ENCODE measurements at regions not wholly inside any gene's neighbourhood (a gene's known extent, or its start where the extent isn't known, plus 50 kb on each side); places are given as distances from the start of the nearest gene placed in this dataset.

GRCh38 chr13:100895651-100896050 is 221.1 kb upstream of the TMTC4 start:
- no peaks in the 10 kb centered on the region for H3K27me3 Mint-ChIP-seq

DNA sequence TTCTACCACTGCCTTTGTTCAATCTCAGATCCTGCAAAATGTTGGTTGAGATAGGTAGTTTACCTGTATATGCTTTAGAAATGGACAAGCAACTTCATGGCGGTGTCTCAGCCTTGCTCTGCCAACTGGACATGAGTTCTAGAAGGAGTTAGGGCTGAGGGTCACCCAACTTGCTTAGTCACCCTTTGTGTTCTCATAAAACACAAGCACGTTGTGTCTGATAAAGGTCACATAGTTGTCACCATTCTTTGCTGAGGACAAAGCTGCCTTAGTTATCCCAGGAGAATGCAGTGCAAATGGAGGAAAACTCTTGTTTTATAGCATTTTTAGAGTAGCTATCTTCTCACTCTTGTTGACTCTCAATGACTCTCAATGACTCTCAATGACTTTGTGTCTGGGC is 218.4 kb upstream of the TMTC4 start:
- no peak overlapping the region for H3K4me3 Mint-ChIP-seq
- peaks cover 3% of the 10 kb centered on the region for H3K9me3 Mint-ChIP-seq (ENCODE audit: low read depth)
- no peaks in the 10 kb centered on the region for H3K36me3 Mint-ChIP-seq
- H3K4me1 Mint-ChIP-seq (ENCODE audit: low read depth) = no peaks in the 10 kb centered on the region
- peaks cover 4% of the 10 kb centered on the region for H3K27me3 Mint-ChIP-seq
- no peak overlapping the region for H3K27ac Mint-ChIP-seq

More at GRCh38 chr13:100895651-100896050, 221.1 kb upstream of the TMTC4 start:
- no peaks in the 10 kb centered on the region for H3K9me3 Mint-ChIP-seq (ENCODE audit: low read depth)
- no peaks in the 10 kb centered on the region for H3K36me3 Mint-ChIP-seq
- no peaks in the 10 kb centered on the region for H3K4me1 Mint-ChIP-seq (ENCODE audit: low read depth)
- no peak overlapping the region for H3K4me3 Mint-ChIP-seq
- no peak overlapping the region for H3K27ac Mint-ChIP-seq

GRCh38 chr13:100890645-100891044 is 216.1 kb upstream of the TMTC4 start:
- Mint-ChIP-seq H3K9me3 (ENCODE audit: low read depth) (peaks cover 3% of the 10 kb centered on the region), H3K4me3 (no peak overlapping the region), H3K4me1 (ENCODE audit: low read depth) (no peaks in the 10 kb centered on the region), H3K36me3 (no peaks in the 10 kb centered on the region), H3K27ac (no peak overlapping the region), H3K27me3 (peaks cover 10% of the 10 kb centered on the region)

- Mint-ChIP-seq H3K9me3 (ENCODE audit: low read depth) (peaks cover 3% of the 10 kb centered on the region), H3K27ac (no peak overlapping the region), H3K27me3 (peaks cover 10% of the 10 kb centered on the region), H3K4me3 (no peak overlapping the region), H3K4me1 (ENCODE audit: low read depth) (no peaks in the 10 kb centered on the region), H3K36me3 (no peaks in the 10 kb centered on the region)
Observed at GRCh38 chr13:100887729-100888151, 213.1 kb upstream of the TMTC4 start.

GRCh38 chr13:100883453-100883852 is 208.9 kb upstream of the TMTC4 start:
- Mint-ChIP-seq H3K27me3 (peaks cover 16% of the 10 kb centered on the region), H3K27ac (no peak overlapping the region), H3K36me3 (no peaks in the 10 kb centered on the region), H3K4me1 (ENCODE audit: low read depth) (no peaks in the 10 kb centered on the region), H3K9me3 (ENCODE audit: low read depth) (peaks cover 2% of the 10 kb centered on the region), H3K4me3 (no peak overlapping the region)

DNA sequence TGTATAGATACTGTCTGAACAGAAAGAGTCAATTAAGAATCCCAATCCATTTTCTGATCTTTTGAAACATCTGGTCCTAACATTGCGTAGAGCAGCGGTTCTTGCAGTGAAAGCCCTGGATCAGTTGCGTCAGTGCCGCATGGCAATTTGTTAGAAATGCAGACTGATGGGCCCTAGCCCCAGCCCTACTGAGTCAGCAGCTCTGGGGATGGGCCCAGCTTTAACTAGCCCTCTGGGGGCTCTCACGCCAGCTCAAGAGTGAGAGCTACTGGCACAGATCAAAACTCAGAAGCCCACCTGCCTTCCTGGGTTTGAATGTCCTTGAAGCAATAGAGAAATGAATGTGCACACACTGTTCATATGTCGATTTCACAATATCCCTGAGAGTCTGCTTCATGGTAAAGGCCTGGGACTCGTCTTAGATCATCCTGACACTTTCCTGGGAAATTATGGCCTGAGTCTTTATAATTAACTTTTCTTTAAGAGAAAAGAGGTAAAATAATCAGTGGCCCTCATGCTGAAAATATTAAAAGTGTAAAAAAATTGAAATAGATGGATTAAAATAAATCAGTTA is 206.8 kb upstream of the TMTC4 start:
- no peaks in the 10 kb centered on the region for H3K36me3 Mint-ChIP-seq
- H3K9me3 Mint-ChIP-seq (ENCODE audit: low read depth) = peaks cover 2% of the 10 kb centered on the region
- no peaks in the 10 kb centered on the region for H3K4me1 Mint-ChIP-seq (ENCODE audit: low read depth)
- peaks cover 8% of the 10 kb centered on the region for H3K27me3 Mint-ChIP-seq
- H3K4me3 Mint-ChIP-seq = no peak overlapping the region
- H3K27ac Mint-ChIP-seq = no peak overlapping the region

DNA sequence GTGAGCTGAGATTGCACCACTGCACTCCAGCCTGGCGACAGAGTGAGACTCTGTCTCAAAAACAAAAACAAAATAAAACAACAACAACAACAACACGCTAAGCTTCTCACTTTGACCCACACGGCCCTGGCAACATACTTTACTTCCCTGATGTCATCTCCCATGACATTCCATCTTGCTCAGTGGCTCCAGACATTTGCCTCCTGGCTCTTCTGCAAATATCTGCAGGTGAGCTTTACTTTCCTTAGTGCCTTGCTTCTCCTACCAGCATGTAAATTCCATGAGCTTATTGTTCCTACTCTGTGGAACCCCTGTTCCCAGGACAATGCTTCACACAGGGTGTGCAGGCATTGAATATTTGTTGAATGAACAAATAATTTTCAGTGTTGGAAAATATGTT is 205.6 kb upstream of the TMTC4 start:
- Mint-ChIP-seq H3K4me3 (no peak overlapping the region), H3K27ac (no peak overlapping the region), H3K36me3 (no peaks in the 10 kb centered on the region), H3K9me3 (ENCODE audit: low read depth) (peaks cover 7% of the 10 kb centered on the region), H3K4me1 (ENCODE audit: low read depth) (peaks cover 5% of the 10 kb centered on the region), H3K27me3 (peaks cover 13% of the 10 kb centered on the region)

GRCh38 chr13:100879255-100879654 is 204.7 kb upstream of the TMTC4 start:
- Mint-ChIP-seq H3K4me3 (no peak overlapping the region), H3K9me3 (ENCODE audit: low read depth) (peaks cover 7% of the 10 kb centered on the region), H3K36me3 (no peaks in the 10 kb centered on the region), H3K27ac (no peak overlapping the region), H3K27me3 (peaks cover 15% of the 10 kb centered on the region), H3K4me1 (ENCODE audit: low read depth) (peaks cover 7% of the 10 kb centered on the region)

- H3K36me3 Mint-ChIP-seq = no peaks in the 10 kb centered on the region
- H3K4me1 Mint-ChIP-seq (ENCODE audit: low read depth) = peaks cover 7% of the 10 kb centered on the region
- no peak overlapping the region for H3K27ac Mint-ChIP-seq
- peaks cover 7% of the 10 kb centered on the region for H3K9me3 Mint-ChIP-seq (ENCODE audit: low read depth)
- peak overlapping the region; percentile 50 for H3K4me3 Mint-ChIP-seq
- H3K27me3 Mint-ChIP-seq = peaks cover 17% of the 10 kb centered on the region
Observed at GRCh38 chr13:100876044-100876403, 201.4 kb upstream of the TMTC4 start.

GRCh38 chr13:100875392-100876043 is 200.9 kb upstream of the TMTC4 start:
- Mint-ChIP-seq H3K4me1 (ENCODE audit: low read depth) (peaks cover 7% of the 10 kb centered on the region), H3K9me3 (ENCODE audit: low read depth) (peaks cover 7% of the 10 kb centered on the region), H3K27me3 (peaks cover 17% of the 10 kb centered on the region), H3K27ac (no peak overlapping the region), H3K36me3 (no peaks in the 10 kb centered on the region), H3K4me3 (no peak overlapping the region)

DNA sequence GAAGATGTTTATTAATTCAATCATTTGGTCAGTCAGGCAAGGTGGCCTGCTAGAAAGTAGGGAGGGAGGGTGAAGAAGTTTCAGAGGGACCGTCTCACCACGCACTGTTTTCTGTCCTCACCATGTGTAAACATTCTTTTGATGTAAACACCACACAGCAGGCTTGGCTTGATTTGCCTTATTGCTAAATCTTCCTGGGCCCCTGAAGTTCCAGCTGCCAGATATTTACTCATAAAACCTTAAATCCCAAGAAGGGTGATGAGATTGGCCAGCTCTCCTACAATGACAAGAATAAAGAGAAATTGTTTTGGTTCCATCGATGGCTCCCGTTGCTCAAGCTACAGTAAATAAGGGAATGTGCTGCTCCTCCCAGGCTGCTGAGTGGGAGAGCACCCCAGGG is 198.2 kb upstream of the TMTC4 start:
- peaks cover 7% of the 10 kb centered on the region for H3K9me3 Mint-ChIP-seq (ENCODE audit: low read depth)
- no peak overlapping the region for H3K27ac Mint-ChIP-seq
- H3K4me3 Mint-ChIP-seq = no peak overlapping the region
- no peaks in the 10 kb centered on the region for H3K36me3 Mint-ChIP-seq
- H3K4me1 Mint-ChIP-seq (ENCODE audit: low read depth) = peaks cover 7% of the 10 kb centered on the region
- peaks cover 12% of the 10 kb centered on the region for H3K27me3 Mint-ChIP-seq

GRCh38 chr13:100870898-100871297 is 196.3 kb upstream of the TMTC4 start:
- Mint-ChIP-seq H3K4me3 (no peak overlapping the region), H3K4me1 (ENCODE audit: low read depth) (peaks cover 4% of the 10 kb centered on the region), H3K36me3 (no peaks in the 10 kb centered on the region), H3K27me3 (peaks cover 7% of the 10 kb centered on the region), H3K9me3 (ENCODE audit: low read depth) (peaks cover 8% of the 10 kb centered on the region), H3K27ac (no peak overlapping the region)

DNA sequence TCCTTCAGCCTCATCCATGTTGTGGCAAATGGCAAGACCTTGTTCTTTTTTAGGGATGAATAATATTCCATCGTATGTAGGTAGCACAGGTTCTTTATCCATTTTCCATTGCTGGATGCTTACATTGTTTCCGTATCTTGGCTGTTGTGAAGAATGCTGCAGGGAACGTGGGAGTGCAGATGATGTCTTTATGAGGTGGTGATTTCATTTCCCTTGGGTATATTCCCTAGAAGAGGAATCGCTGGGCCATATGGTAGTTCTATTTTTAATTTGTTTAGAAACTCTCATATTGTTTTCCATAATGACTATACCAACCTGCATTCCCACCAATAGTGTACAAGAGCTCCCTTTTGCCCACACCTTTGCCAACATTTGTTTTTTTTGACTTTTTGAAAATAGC is 186.3 kb upstream of the TMTC4 start:
- Mint-ChIP-seq H3K9me3 (ENCODE audit: low read depth) (peaks cover 4% of the 10 kb centered on the region), H3K4me1 (ENCODE audit: low read depth) (no peaks in the 10 kb centered on the region), H3K4me3 (no peak overlapping the region), H3K27me3 (peaks cover 2% of the 10 kb centered on the region), H3K36me3 (no peaks in the 10 kb centered on the region), H3K27ac (no peak overlapping the region)

DNA sequence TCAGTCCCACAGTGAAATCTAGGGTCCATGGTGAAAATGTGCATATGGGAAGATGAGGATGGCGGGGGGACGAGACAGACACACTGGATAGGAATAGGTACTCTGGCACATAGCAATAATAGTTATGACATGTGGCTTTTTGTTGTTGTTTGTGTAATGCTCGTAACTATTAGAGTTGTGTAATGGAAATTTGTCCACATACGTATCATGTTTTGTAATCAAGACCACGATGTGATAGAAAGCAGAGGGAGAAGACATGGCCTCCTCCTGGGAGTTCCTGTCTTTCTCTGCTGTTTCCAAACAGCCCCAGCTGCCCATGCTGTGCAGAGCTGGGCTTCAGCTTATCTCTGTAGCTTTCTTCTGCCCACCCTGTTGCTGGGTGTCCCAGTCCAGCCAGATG is 185.3 kb upstream of the TMTC4 start:
- Mint-ChIP-seq H3K4me3 (no peak overlapping the region), H3K27ac (no peak overlapping the region), H3K36me3 (no peaks in the 10 kb centered on the region), H3K4me1 (ENCODE audit: low read depth) (no peaks in the 10 kb centered on the region), H3K27me3 (no peaks in the 10 kb centered on the region), H3K9me3 (ENCODE audit: low read depth) (no peaks in the 10 kb centered on the region)

DNA sequence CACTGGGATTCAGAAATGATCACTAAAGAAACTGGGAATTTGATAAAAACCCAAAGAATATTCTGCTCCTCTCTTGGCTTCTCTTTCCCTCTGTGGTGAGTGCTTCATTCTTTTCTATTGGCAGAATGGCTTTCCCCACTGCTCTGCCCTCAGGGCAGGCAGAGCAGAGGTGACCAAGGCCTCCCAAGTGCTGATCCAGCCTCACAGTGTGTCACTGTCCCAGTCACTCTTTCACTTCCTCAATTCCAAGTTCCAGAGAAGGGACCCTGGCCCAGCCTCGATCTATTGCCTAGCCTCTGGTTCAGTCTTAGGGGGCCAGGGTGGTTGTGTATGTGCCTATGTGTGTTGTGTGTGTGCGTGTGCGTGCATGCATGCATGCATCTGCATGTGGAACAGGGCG is 180.6 kb upstream of the TMTC4 start:
- no peak overlapping the region for H3K4me3 Mint-ChIP-seq
- no peaks in the 10 kb centered on the region for H3K4me1 Mint-ChIP-seq (ENCODE audit: low read depth)
- no peak overlapping the region for H3K27ac Mint-ChIP-seq
- no peaks in the 10 kb centered on the region for H3K9me3 Mint-ChIP-seq (ENCODE audit: low read depth)
- H3K36me3 Mint-ChIP-seq = no peaks in the 10 kb centered on the region
- peaks cover 5% of the 10 kb centered on the region for H3K27me3 Mint-ChIP-seq

DNA sequence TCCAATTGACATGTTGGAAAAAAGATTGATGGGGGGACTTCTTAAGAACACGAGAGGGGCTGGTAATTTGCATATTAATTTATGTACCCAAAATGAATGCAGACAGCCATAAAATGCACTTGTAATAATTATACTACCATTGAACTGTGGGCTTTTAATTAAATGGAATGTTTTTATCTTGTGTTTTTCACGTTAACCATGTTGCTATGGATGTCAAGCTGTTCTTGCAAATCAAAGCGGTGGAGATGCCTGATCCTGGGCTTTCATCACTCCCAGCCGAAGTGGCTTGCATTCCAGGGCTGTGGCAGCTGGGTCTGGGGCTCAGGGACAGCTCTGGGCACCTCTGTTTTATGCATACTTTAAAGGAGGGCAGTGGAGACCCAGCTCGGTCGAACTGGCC is 179.4 kb upstream of the TMTC4 start:
- Mint-ChIP-seq H3K36me3 (no peaks in the 10 kb centered on the region), H3K9me3 (ENCODE audit: low read depth) (no peaks in the 10 kb centered on the region), H3K4me1 (ENCODE audit: low read depth) (no peaks in the 10 kb centered on the region), H3K27ac (no peak overlapping the region), H3K27me3 (peaks cover 5% of the 10 kb centered on the region), H3K4me3 (no peak overlapping the region)
